Parathyroid adenoma (tissue), 2 donors: ENCODE measurements at regions not wholly inside any gene's neighbourhood (a gene's known extent, or its start where the extent isn't known, plus 50 kb on each side); places are given as distances from the start of the nearest gene placed in this dataset.

Experiments used
- H2AFZ ChIP-seq: fragments of 300-600 bp; sonication (generic); one replicate; pipeline ENCODE4 v1.7.0; 2017; ENCODE audit warnings: antibody characterized with exemption, mild to moderate bottlenecking
- H3K27ac ChIP-seq: fragments of 300-600 bp; sonication (generic); one replicate; pipeline ENCODE4 v1.7.0; 2017
- H3K27me3 ChIP-seq: fragments of 300-600 bp; sonication (generic); one replicate; pipeline ENCODE4 v1.7.0; 2017; ENCODE audit warnings: low read length; ENCODE audit not compliant: control insufficient read depth, insufficient read depth
- H3K36me3 ChIP-seq: fragments of 300-600 bp; sonication (generic); one replicate; pipeline ENCODE4 v1.7.0; 2017; ENCODE audit warnings: low read length; ENCODE audit not compliant: control insufficient read depth, insufficient read depth
- H3K4me1 ChIP-seq: fragments of 300-600 bp; sonication (generic); one replicate; pipeline ENCODE4 v1.7.0; 2017; ENCODE audit warnings: control low read depth
- H3K4me2 ChIP-seq: fragments of 300-600 bp; sonication (generic); one replicate; pipeline ENCODE4 v1.7.0; 2017; ENCODE audit warnings: low read length
- H3K4me3 ChIP-seq: fragments of 300-600 bp; sonication (generic); one replicate; pipeline ENCODE4 v1.7.0; 2017; ENCODE audit warnings: low read depth, low read length
- H3K79me2 ChIP-seq: fragments of 300-600 bp; sonication (generic); one replicate; pipeline ENCODE4 v1.7.0; 2017; ENCODE audit warnings: control low read depth
- H3K9ac ChIP-seq: fragments of 300-600 bp; sonication (generic); one replicate; pipeline ENCODE4 v1.7.0; 2017; ENCODE audit warnings: mild to moderate bottlenecking
- H3K9me3 ChIP-seq: fragments of 300-600 bp; sonication (generic); one replicate; pipeline ENCODE4 v1.7.0; 2017; ENCODE audit warnings: low read length; ENCODE audit not compliant: control insufficient read depth
- CTCF ChIP-seq: fragments of 300-600 bp; sonication (generic); IDR thresholded peaks from one replicate; pipeline ENCODE4 v1.7.0; 2017; ENCODE audit warnings: antibody characterized with exemption, mild to moderate bottlenecking
- donor health status: primary hyperparathyroidism.

- no peak overlapping the region for H3K9ac ChIP-seq
- H3K79me2 ChIP-seq, result no peaks in the 10 kb centered on the region
- no peak overlapping the region for H3K4me3 ChIP-seq
- no peaks in the 10 kb centered on the region for H3K9me3 ChIP-seq
- H2AFZ ChIP-seq, result no peak overlapping the region
- no peak overlapping the region for H3K27ac ChIP-seq
- H3K4me1 ChIP-seq, result no peaks in the 10 kb centered on the region
- no peaks in the 10 kb centered on the region for H3K36me3 ChIP-seq
- H3K27me3 ChIP-seq, result no peaks in the 10 kb centered on the region
- no peak overlapping the region for H3K4me2 ChIP-seq
- no peak for TF ChIP-seq CTCF
Measured at GRCh38 chr22:49328118-49328475, 499.6 kb downstream of the BRD1 start.

- H3K27ac ChIP-seq, result no peak overlapping the region
- TF ChIP-seq CTCF, result no peak
- no peak overlapping the region for H2AFZ ChIP-seq
- H3K79me2 ChIP-seq, result no peaks in the 10 kb centered on the region
- peaks cover under 1% of the 10 kb centered on the region for H3K27me3 ChIP-seq
- H3K36me3 ChIP-seq, result no peaks in the 10 kb centered on the region
- H3K4me1 ChIP-seq, result no peaks in the 10 kb centered on the region
- H3K4me3 ChIP-seq, result no peak overlapping the region
- H3K9ac ChIP-seq, result no peak overlapping the region
- no peak overlapping the region for H3K4me2 ChIP-seq
- no peaks in the 10 kb centered on the region for H3K9me3 ChIP-seq
Measured at GRCh38 chr22:49327411-49328117, 500.1 kb downstream of the BRD1 start.

GRCh38 chr22:49326558-49326957 lies 501.1 kb downstream of the BRD1 start:
- Histone ChIP-seq H3K27me3 (peaks cover 5% of the 10 kb centered on the region), H3K4me3 (no peak overlapping the region), H3K79me2 (no peaks in the 10 kb centered on the region), H3K9ac (no peak overlapping the region), H3K36me3 (no peaks in the 10 kb centered on the region), H3K9me3 (no peaks in the 10 kb centered on the region), H3K27ac (no peak overlapping the region), H3K4me2 (no peak overlapping the region), H3K4me1 (no peaks in the 10 kb centered on the region), H2AFZ (no peak overlapping the region)
- no peak for TF ChIP-seq CTCF

- H3K4me3 ChIP-seq, result no peak overlapping the region
- H3K79me2 ChIP-seq, result no peaks in the 10 kb centered on the region
- H2AFZ ChIP-seq, result no peak overlapping the region
- H3K36me3 ChIP-seq, result no peaks in the 10 kb centered on the region
- H3K9me3 ChIP-seq, result no peaks in the 10 kb centered on the region
- H3K4me2 ChIP-seq, result no peak overlapping the region
- peaks cover 10% of the 10 kb centered on the region for H3K27me3 ChIP-seq
- no peak for TF ChIP-seq CTCF
- no peak overlapping the region for H3K9ac ChIP-seq
- no peak overlapping the region for H3K27ac ChIP-seq
- no peaks in the 10 kb centered on the region for H3K4me1 ChIP-seq
Measured at GRCh38 chr22:49325531-49326395, 501.9 kb downstream of the BRD1 start.
